GM18499 (cell line): ENCODE measurements at regions not wholly inside any gene's neighbourhood (a gene's known extent, or its start where the extent isn't known, plus 50 kb on each side); places are given as distances from the start of the nearest gene placed in this dataset.
A peak's percentile ranks its signal among the peaks of the same experiment; 100 is the strongest.
"Not testable (repeated sequence)": the region's sequence is repeated elsewhere in the genome, so short reads cannot be mapped to it uniquely, and the experiment has no call there.

Source experiments
- ATAC-seq: cut with Tn5 transposase; IDR thresholded peaks from one replicate; pipeline ENCODE4 v1.9.1; 2021; ENCODE audit warnings: moderate number of reproducible peaks; ENCODE audit not compliant: insufficient read depth, unreplicated experiment

DNA sequence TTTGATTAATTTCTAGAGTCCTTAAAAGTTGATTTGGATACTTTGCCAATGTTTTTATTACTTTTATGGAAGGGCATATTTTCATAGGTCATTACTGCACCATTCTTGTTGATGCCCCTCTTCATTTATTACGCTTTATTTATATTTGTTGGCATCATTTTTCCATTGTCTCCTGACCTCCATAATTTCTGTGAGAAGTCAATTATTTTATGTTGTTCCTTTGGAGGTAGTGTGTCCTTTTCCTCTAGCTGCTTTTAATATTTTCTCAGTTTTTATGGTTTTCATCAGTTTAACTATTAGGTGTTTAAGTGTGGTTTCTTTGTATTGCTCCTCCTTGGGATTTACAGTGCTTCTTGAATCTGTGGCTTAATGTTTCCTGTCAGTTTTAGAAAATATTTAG lies 134.9 kb downstream of the SAMD9 start:
- no peak for ATAC-seq

GRCh38 chr7:92976931-92977330 lies 140.6 kb upstream of the CDK6 start:
- no peak for ATAC-seq

GRCh38 chr7:92973974-92974373 lies 137.6 kb upstream of the CDK6 start:
- ATAC-seq: no peak

DNA sequence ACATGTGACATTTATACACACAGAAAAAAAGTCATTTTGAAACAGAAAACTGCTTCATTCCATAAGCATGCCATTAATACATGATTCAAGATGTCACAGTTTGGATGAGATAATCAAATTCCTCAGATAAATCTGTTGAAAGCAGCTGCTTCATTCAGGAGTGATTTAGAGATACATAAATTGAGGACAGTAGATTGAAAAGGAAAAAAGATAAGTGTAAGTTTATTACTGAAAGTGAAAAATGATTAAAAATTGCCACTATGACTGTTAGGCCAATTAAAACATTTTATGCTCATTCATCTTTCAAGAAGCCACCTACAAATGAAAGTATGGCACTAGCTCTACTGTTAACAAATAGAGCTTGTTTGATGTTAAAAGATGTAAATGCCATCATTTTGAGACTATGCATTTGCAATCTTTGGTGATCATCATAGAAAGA lies 136.9 kb upstream of the CDK6 start:
- no peak for ATAC-seq

- no peak for ATAC-seq
Measured at GRCh38 chr7:92972441-92972840, 136.1 kb upstream of the CDK6 start.

GRCh38 chr7:92969061-92969460 lies 132.7 kb upstream of the CDK6 start:
- ATAC-seq: no peak

DNA sequence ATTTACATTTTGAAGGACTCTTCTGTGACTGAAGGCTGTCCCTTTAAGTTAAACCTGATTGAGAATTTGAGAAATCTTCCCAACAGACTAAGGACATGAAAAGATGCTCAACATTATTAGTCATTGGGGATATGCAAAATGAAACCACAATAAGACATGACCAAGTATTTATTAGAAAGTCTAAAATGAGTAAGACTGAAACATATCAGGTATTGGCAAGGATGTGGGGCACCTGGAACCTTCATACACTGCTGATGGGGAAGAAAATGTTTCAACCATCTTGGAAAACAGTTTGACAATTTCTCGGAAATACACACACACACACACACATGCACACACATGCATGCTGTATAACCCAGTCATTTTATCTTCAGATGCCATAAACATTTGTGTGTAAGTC lies 132.1 kb upstream of the CDK6 start:
- peak; percentile 54 for ATAC-seq

- ATAC-seq: no peak
Measured at GRCh38 chr7:92967238-92967637, 130.9 kb upstream of the CDK6 start.

DNA sequence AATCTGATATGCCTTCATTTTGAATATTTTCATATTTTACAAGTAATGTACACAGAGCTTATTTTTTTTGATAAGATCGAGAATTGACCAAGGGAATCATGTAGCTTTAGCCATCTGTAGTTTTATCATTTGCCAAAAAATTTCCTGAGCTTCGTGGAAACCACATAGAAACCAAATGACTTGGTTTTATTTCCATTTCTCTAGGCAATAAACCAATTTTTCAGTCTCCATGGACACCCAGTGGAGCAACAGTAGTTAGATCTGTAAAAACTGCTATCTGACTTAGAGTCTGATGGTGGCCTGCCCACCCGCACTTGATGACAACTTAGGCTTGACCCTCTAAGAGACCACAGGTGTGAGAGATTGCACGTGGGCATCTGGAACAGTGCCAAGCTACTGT lies 127.8 kb upstream of the CDK6 start:
- ATAC-seq: no peak

- ATAC-seq: no peak
Measured at GRCh38 chr7:92963566-92963965, 127.2 kb upstream of the CDK6 start.

DNA sequence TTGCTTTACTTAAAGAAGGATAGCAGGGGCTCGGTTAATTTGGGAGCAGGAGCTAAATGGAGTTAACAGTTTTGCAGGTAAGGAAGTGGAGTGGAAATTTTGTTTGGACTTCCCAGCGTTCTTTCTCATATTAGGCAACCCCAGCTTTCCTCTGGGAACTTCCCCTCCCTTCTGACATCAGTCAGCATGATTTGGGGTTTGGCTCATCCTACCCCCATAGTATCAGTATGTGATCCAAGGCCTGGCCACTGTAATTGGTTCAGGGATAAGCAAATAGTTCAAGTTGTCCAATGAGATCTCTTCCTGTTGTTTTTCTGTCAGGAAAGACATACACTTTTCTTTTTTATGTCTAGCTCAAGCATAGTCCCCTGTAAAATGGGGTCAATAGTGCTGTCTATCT lies 125.6 kb upstream of the CDK6 start:
- no peak for ATAC-seq

GRCh38 chr7:92956575-92956974 lies 120.2 kb upstream of the CDK6 start:
- ATAC-seq: no peak

- ATAC-seq: no peak
Measured at GRCh38 chr7:92955081-92955480, 118.7 kb upstream of the CDK6 start.

GRCh38 chr7:92953657-92954056 lies 117.3 kb upstream of the CDK6 start:
- ATAC-seq: no peak

DNA sequence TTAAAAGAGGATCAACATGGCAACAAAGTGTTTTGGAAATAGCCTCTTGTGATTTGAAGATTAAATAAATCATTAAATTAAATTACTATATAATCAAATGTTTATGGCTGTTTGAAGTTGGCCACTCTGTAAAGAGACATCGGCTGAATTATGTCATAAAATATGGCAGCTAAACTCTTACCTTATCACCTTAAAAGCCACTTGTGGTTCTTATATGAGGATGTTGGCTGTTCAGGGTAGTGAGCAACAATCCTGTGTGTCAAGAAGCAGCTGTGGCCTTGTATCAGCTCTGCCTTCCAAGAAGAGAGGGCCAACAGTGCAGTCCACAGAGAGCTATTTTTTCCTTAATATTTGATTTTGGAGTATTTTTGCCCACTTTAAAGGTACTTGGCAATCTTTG lies 113.4 kb upstream of the CDK6 start:
- no peak for ATAC-seq

GRCh38 chr7:92945840-92946239 lies 109.5 kb upstream of the CDK6 start:
- ATAC-seq: no peak

DNA sequence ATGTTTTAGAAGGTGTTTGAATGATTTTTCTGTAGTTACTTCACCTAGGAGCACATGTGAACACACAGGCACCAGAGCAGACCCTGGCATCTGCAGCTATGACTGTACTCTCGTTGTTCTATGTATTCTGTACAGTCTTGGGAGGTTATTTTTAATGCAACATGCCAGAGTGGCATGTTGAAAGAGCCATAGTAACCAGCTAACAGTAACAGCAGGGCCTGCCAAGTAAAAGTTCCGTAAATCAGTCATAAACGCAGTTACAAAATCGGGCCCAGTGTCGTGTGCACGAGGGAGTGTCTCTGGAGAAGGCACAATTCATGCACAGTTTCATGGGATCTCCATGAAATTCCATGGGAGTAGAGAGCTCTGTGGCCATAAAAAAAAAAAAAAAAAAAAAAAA lies 108.3 kb upstream of the CDK6 start:
- no peak for ATAC-seq

DNA sequence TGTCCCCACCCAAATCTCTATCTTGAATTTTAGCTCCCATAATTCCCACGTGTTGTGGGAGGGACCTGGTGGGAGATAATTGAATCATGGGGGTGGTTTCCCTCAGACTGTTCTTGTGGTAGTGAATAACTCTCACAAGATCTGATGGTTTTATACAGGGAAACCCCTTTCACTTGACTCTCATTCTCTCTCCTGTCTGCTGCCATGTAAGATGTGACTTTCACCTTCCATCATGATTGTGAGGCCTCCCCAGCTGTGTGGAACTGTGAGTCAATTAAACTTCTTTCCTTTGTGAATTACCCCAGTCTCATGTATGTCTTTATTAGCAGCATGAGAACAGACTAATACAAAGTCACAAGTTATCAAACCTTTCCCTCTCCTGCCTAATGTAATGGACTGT lies 106.3 kb upstream of the CDK6 start:
- not testable (repeated sequence) for ATAC-seq

DNA sequence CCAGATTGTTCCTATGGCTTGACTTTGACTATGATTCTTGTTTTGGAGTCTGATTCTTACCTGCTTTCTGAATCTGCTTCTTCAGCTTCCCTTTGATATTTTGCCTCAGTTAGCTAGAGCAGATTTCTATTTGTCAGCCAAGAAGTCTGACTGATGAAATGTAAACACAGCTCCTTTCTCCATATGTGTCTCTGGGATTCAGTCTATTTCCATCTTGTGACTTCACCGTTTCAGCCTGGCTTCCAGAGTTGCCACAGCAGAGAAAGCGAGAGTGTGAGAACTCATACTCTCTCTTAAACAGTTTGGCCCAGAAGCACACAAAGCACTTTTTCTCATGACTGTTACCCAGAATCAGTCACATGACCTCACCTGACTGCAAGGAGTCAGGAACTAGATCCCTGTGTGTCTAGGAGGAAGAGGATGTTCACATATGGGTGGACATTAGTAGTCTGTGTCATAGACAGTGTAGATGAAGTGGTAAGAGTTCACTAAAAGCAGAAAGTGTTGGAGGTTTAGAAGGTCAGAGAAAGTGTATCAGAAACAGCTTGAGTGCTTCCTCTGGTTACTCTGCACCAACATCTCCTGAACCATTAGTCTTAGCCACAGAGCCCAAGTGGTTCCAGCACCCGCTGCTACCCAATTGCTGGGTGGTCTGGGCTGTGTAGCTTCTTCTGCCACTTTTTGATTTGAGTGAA lies 103.4 kb upstream of the CDK6 start:
- no peak for ATAC-seq

DNA sequence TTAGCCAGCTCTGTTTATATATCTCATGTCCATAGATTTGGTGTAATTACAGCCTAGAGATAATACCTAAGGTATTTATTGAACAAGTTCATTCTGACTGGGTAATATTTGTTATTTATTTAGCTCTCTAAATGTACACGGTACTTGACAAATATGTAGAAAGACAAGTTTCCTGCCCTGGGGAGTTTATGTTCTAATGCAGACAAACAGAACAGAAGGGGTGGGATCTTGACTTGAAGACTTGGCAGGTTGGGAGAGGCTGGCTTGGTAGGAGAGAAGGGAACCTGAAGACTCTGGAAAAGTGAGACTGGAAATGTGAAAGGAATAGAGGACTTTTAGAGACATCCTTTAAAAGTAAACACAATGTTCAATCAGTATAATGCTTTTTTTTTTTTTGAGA lies 97.7 kb upstream of the CDK6 start:
- no peak for ATAC-seq

DNA sequence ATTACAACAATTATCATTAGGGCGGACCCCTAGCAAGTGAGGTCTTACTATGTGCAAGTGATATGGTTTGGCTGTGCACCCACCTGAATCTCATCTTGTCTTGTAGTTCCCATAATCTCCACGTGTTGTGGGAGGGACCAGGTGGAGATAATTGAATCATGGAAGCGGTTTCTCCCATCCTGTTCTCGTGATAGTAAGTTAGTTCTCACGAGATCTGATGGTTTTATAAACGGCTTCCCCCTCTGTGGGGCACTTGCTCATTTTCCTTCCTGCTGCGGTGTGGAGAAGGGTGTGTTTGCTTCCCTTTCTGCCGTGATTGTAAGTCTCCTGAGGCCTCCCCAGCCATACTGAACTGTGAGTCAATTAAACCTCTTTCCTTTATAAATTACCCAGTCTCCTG lies 96.1 kb upstream of the CDK6 start:
- ATAC-seq: no peak

- ATAC-seq: no peak
Measured at GRCh38 chr7:92930404-92930803, 94.0 kb upstream of the CDK6 start.

DNA sequence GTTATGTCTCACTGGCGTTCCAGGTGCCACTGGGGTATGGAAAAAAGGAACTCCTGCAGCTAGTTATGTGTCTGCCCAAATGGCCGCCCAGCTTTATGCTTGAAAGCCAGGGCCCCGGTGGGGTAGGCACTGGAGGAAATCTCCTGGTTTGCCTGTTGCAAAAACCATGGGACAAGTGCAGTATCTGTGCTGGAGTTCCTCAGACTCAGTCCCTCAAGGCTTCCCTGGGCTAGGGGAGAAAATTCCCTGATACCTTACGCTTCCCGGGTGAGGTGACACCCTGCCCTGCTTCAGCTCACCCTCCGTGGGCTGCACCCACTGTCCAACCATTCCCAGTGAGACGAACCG lies 90.3 kb upstream of the CDK6 start:
- ATAC-seq: no peak
